Adrenal gland (tissue), 9 donors: ENCODE measurements at regions not wholly inside any gene's neighbourhood (a gene's known extent, or its start where the extent isn't known, plus 50 kb on each side); places are given as distances from the start of the nearest gene placed in this dataset.

ENCODE experiments used
- DNase-seq, 7 donors: peaks; one replicate each; pipeline ENCODE4 v3.0.0-alpha.2; 2019 to 2020
- H3K27ac ChIP-seq, 5 donors: fragments of 200-600 bp; sonication (generic) in 4 of 5; 1 replicate in 3 of 5; 2 replicates in 2 of 5; pipeline versions ENCODE4 v1.5.1 to v1.8.0; 2016 to 2020; ENCODE audit warnings: mild to moderate bottlenecking in 1 of 5
- H3K27me3 ChIP-seq: fragments of 200-600 bp; 2 replicates; pipeline ENCODE4 v1.8.0; 2021
- H3K36me3 ChIP-seq, 2 donors: fragments of 200-600 bp; replicated peaks in 1 of 2; 1 replicate in 1 of 2; 2 replicates in 1 of 2; pipeline versions ENCODE4 v1.5.1 to v1.8.0; 2018 to 2022
- H3K4me1 ChIP-seq, 2 donors: fragments of 200-600 bp; replicated peaks in 1 of 2; 1 replicate in 1 of 2; 2 replicates in 1 of 2; pipeline versions ENCODE4 v1.5.1 to v1.8.0; 2018 to 2021
- H3K4me3 ChIP-seq, 4 donors: fragments of 200-600 bp; sonication (generic) in 3 of 4; one replicate each; pipeline ENCODE4 v1.5.1; 2016 to 2018
- H3K9me3 ChIP-seq, 3 donors: fragments of 200-600 bp; sonication (generic) in 1 of 3; replicated peaks in 1 of 3; 1 replicate in 2 of 3; 2 replicates in 1 of 3; pipeline versions ENCODE4 v1.5.1 to v1.8.0; 2016 to 2021
- POLR2A ChIP-seq, 2 donors: fragments of 450-650 bp; IDR thresholded peaks; one replicate each; pipeline ENCODE4 v1.6.1; 2017; ENCODE audit warnings: antibody characterized with exemption in 2 of 2, mild to moderate bottlenecking in 2 of 2, moderate library complexity in 1 of 2
- WGBS, 4 donors: extraction: QIAGEN DNeasy Blood & Tissue Kit in 2 of 4; methylation state at CpG; one replicate each; pipeline versions ENCODE4 v1.1.5 to v1.1.7; 2013 to 2017; 5-methylcytosine and 5-hydroxymethylcytosine counted together
- intact Hi-C, 2 donors: fragments of 100-400 bp; cut with DNase I; formaldehyde crosslinking; loops; one replicate each; pipeline versions ENCODE4 v1.14.1 to v1.15.0; 2022 to 2023
- TF ChIP-seq, protein P1 (sequence below), 6 experiments: fragments of 450-650 bp in 4 of 6; fragments of 200-600 bp in 2 of 6; sonication (generic) in 1 of 6; IDR thresholded peaks; 1 replicate in 5 of 6; 2 replicates in 1 of 6; pipeline versions ENCODE4 v1.5.1 to v1.8.0; 2016 to 2021; ENCODE audit warnings: antibody characterized with exemption in 6 of 6, mild to moderate bottlenecking in 2 of 6, moderate library complexity in 1 of 6
- donor health status: healthy with polysubstance abuse.
- donor health status: Bipolar disorder and iron deficiency.
- donor health status: DM: yes; HTN: yes; CAD: no.
- donor health status: DM: no; HTN: no; CAD: no.
- donor health status: DM: no; HTN: no; CAD: no.

GRCh38 chr14:54207476-54208462, 189.0 kb upstream of the CDKN3 start:
- intact Hi-C loops, result no loop called here
- Histone ChIP-seq H3K27me3 (no peaks in the 10 kb centered on the region), H3K27ac (no peak overlapping the region), H3K36me3 (no peaks in the 10 kb centered on the region), H3K4me3 (no peak overlapping the region), H3K9me3 (no peaks in the 10 kb centered on the region), H3K4me1 (no peaks in the 10 kb centered on the region)
- TF ChIP-seq, protein P1, sequence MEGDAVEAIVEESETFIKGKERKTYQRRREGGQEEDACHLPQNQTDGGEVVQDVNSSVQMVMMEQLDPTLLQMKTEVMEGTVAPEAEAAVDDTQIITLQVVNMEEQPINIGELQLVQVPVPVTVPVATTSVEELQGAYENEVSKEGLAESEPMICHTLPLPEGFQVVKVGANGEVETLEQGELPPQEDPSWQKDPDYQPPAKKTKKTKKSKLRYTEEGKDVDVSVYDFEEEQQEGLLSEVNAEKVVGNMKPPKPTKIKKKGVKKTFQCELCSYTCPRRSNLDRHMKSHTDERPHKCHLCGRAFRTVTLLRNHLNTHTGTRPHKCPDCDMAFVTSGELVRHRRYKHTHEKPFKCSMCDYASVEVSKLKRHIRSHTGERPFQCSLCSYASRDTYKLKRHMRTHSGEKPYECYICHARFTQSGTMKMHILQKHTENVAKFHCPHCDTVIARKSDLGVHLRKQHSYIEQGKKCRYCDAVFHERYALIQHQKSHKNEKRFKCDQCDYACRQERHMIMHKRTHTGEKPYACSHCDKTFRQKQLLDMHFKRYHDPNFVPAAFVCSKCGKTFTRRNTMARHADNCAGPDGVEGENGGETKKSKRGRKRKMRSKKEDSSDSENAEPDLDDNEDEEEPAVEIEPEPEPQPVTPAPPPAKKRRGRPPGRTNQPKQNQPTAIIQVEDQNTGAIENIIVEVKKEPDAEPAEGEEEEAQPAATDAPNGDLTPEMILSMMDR (IDR thresholded peaks at IDR 0.05), result no peak
- no peak for TF ChIP-seq POLR2A (IDR thresholded peaks at IDR 0.05)
- 64 to 80% (median 67%) methylated on average over 6 of the region's 6 CpGs for WGBS, 4 donors
- no peak for DNase-seq

- Histone ChIP-seq H3K4me3 (no peak overlapping the region), H3K4me1 (no peaks in the 10 kb centered on the region), H3K9me3 (no peaks in the 10 kb centered on the region), H3K27me3 (no peaks in the 10 kb centered on the region), H3K27ac (no peak overlapping the region), H3K36me3 (no peaks in the 10 kb centered on the region)
- intact Hi-C loops, result no loop called here
- DNase-seq, result no peak
- TF ChIP-seq POLR2A (IDR thresholded peaks at IDR 0.05), result no peak
- TF ChIP-seq, protein P1 (IDR thresholded peaks at IDR 0.05), result no peak
- WGBS, 4 donors, result 39 to 51% (median 42%) methylated on average over 2 of the region's 2 CpGs
These were observed 188.1 kb upstream of the CDKN3 start for GRCh38 chr14:54208751-54209150.

- TF ChIP-seq POLR2A (IDR thresholded peaks at IDR 0.05), result no peak
- TF ChIP-seq, protein P1 (IDR thresholded peaks at IDR 0.05), result no peak
- WGBS, 4 donors, result 75 to 83% (median 80%) methylated on average over 4 of the region's 4 CpGs
- intact Hi-C loops, result no loop called here
- no peaks in the 10 kb centered on the region for H3K4me1 ChIP-seq
- H3K9me3 ChIP-seq, result no peaks in the 10 kb centered on the region
- no peak overlapping the region for H3K27ac ChIP-seq
- H3K27me3 ChIP-seq, result no peaks in the 10 kb centered on the region
- H3K4me3 ChIP-seq, result no peak overlapping the region
- DNase-seq, result no peak
- no peaks in the 10 kb centered on the region for H3K36me3 ChIP-seq
These were observed 187.1 kb upstream of the CDKN3 start for GRCh38 chr14:54209511-54210250.

GRCh38 chr14:54211551-54212308, 185.1 kb upstream of the CDKN3 start:
- H3K36me3 ChIP-seq, result no peaks in the 10 kb centered on the region
- H3K4me3 ChIP-seq, result no peak overlapping the region
- no peaks in the 10 kb centered on the region for H3K4me1 ChIP-seq
- no peak for DNase-seq
- no peak overlapping the region for H3K27ac ChIP-seq
- TF ChIP-seq, protein P1 (IDR thresholded peaks at IDR 0.05), result no peak
- no peak for TF ChIP-seq POLR2A (IDR thresholded peaks at IDR 0.05)
- 79 to 90% (median 85%) methylated on average over 5 of the region's 5 CpGs for WGBS, 4 donors
- H3K27me3 ChIP-seq, result no peaks in the 10 kb centered on the region
- H3K9me3 ChIP-seq, result no peaks in the 10 kb centered on the region
- intact Hi-C loops, result no loop called here
